Progenitor cell of endocrine pancreas (in vitro differentiated cells): ENCODE measurements at regions not wholly inside any gene's neighbourhood (a gene's known extent, or its start where the extent isn't known, plus 50 kb on each side); places are given as distances from the start of the nearest gene placed in this dataset.

ENCODE experiments used
- DNase-seq: peaks from one replicate; pipeline ENCODE4 v3.0.0; 2021; ENCODE audit warnings: low spot score; ENCODE audit not compliant: unreplicated experiment
- H3K27ac Mint-ChIP-seq: 2 replicates; pipeline ENCODE4 v1.8.0; 2021; ENCODE audit warnings: mild to moderate bottlenecking, moderate library complexity, mixed read lengths
- H3K27me3 Mint-ChIP-seq: 2 replicates; pipeline ENCODE4 v1.8.0; 2021; ENCODE audit warnings: mixed read lengths
- H3K36me3 Mint-ChIP-seq: 2 replicates; pipeline ENCODE4 v1.8.0; 2022; ENCODE audit warnings: mixed read lengths; ENCODE audit not compliant: insufficient read depth
- H3K4me1 Mint-ChIP-seq: 2 replicates; pipeline ENCODE4 v1.8.0; 2021; ENCODE audit warnings: low read depth, mixed read lengths
- H3K4me3 Mint-ChIP-seq: 2 replicates; pipeline ENCODE4 v1.8.0; 2021; ENCODE audit warnings: low read depth, mild to moderate bottlenecking, moderate library complexity, mixed read lengths
- H3K9me3 Mint-ChIP-seq: 2 replicates; pipeline ENCODE4 v1.8.0; 2021; ENCODE audit warnings: low read depth, mixed read lengths
- TF ChIP-seq, protein P1 (sequence below): fragments of 200-600 bp; sonication (generic); IDR thresholded peaks from one replicate; pipeline ENCODE4 v1.5.0; 2021; ENCODE audit warnings: antibody characterized with exemption, mild to moderate bottlenecking; ENCODE audit not compliant: unreplicated experiment

DNA sequence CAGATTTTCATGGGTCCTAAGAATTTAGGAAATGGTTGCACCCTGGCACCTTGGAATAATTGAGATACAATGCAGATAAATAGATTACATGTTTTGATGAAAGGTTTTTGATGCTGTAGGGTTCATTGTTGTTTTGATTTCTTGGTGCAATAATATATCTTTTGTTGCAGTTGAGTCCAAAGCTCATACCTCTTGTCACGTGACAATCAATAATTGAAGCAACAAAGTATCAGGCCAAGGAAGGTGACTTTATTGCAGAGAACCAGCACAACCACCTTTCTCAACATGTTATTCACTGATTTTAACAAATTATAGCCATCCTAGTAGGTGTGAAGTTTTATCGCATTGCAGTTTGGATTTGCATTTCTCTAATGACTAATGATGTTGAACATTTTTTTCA, 285.5 kb upstream of the SLCO3A1 start:
- Mint-ChIP-seq H3K27ac (no peak overlapping the region), H3K4me1 (peaks cover 3% of the 10 kb centered on the region), H3K36me3 (no peaks in the 10 kb centered on the region), H3K9me3 (peaks cover 2% of the 10 kb centered on the region), H3K27me3 (peaks cover 2% of the 10 kb centered on the region), H3K4me3 (no peak overlapping the region)
- no peak for DNase-seq
- TF ChIP-seq, protein P1, sequence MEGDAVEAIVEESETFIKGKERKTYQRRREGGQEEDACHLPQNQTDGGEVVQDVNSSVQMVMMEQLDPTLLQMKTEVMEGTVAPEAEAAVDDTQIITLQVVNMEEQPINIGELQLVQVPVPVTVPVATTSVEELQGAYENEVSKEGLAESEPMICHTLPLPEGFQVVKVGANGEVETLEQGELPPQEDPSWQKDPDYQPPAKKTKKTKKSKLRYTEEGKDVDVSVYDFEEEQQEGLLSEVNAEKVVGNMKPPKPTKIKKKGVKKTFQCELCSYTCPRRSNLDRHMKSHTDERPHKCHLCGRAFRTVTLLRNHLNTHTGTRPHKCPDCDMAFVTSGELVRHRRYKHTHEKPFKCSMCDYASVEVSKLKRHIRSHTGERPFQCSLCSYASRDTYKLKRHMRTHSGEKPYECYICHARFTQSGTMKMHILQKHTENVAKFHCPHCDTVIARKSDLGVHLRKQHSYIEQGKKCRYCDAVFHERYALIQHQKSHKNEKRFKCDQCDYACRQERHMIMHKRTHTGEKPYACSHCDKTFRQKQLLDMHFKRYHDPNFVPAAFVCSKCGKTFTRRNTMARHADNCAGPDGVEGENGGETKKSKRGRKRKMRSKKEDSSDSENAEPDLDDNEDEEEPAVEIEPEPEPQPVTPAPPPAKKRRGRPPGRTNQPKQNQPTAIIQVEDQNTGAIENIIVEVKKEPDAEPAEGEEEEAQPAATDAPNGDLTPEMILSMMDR, result no peak

DNA sequence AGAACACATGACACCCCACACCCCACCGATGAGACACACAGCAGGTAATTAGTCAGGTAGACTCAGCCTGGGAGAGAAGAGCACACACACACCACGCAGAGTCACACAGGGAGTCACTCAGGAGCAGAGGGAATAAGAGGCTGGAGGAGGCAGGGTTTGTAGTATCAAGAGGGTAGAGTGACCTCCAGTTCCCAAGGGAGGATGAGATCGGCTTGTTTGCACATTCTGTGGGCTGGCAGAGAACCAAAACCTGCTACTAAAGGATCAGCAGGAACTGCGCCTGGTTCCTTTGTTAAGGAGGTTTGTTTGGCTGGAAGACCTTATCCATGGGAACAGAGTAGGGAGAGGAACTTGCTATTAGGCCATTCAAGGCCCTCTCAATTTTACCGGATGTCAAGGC, 281.4 kb upstream of the SLCO3A1 start:
- H3K27ac Mint-ChIP-seq, result peak overlapping the region; percentile 84
- no peak overlapping the region for H3K4me3 Mint-ChIP-seq
- H3K4me1 Mint-ChIP-seq, result peaks cover 3% of the 10 kb centered on the region
- no peak for DNase-seq
- H3K9me3 Mint-ChIP-seq, result peaks cover 2% of the 10 kb centered on the region
- no peaks in the 10 kb centered on the region for H3K36me3 Mint-ChIP-seq
- no peaks in the 10 kb centered on the region for H3K27me3 Mint-ChIP-seq
- TF ChIP-seq, protein P1, result no peak

DNA sequence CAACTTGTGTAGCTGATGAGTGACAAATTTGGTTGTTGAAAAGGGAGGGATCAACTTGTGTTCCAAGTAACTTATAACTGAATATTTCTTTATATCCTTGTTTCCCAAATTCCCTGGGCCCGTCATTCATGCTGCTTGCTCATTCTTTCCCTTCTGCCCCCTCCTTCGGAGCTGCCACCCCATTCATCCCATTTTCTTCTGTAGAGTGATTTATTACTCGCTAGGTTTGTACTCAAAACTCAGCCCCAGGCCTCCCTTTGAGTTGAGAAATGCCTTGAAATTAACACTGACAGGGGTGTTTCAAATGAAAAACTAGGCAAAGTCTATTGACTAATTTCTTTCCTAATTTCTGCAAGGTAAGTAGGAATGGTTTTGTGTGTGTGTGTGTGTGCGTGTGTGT, 277.4 kb upstream of the SLCO3A1 start:
- H3K4me3 Mint-ChIP-seq, result no peak overlapping the region
- TF ChIP-seq, protein P1, result no peak
- H3K27ac Mint-ChIP-seq, result no peak overlapping the region
- H3K27me3 Mint-ChIP-seq, result no peaks in the 10 kb centered on the region
- peaks cover 3% of the 10 kb centered on the region for H3K9me3 Mint-ChIP-seq
- no peaks in the 10 kb centered on the region for H3K36me3 Mint-ChIP-seq
- no peaks in the 10 kb centered on the region for H3K4me1 Mint-ChIP-seq
- DNase-seq, result no peak

DNA sequence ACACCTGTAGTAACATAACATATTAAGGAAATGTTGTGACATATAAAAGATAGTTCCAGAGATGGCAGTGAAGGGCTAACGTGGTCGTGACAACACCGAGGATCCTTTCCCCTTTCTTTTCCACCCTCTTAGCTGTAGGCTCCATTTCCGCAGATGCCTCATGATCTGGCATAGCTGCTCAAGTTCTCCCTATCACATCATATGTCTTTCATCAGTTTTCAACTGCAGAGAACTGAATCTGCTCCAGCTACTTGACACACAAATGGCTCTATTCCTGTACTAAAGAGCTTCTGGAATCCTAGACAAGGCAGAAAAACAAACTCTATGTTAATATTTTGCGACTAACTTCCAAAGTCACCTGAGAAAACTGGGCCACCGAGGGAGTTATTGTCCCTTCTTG, 275.0 kb upstream of the SLCO3A1 start:
- no peak for DNase-seq
- TF ChIP-seq, protein P1, result no peak
- H3K27me3 Mint-ChIP-seq, result peaks cover 2% of the 10 kb centered on the region

DNA sequence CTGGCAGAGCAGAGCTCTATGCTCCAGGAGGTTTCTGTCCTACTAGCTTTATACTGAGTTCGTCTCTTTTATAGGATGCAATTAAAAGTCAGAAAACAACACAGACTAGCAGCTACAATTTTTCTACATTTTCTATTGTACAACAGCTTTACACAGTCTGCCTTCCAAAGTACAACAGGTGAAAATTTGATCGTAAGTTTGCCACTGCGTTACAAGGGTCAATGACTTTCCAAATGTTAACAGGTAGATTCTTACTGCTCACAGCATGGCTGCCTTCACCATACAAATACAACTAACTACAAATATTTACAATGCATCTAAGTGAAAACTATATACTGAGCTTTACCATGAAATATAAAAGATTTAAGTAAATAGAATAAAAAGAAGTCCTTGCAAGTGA, 268.6 kb upstream of the SLCO3A1 start:
- H3K4me3 Mint-ChIP-seq, result no peak overlapping the region
- peaks cover 4% of the 10 kb centered on the region for H3K27me3 Mint-ChIP-seq
- no peaks in the 10 kb centered on the region for H3K36me3 Mint-ChIP-seq
- H3K9me3 Mint-ChIP-seq, result peaks cover 3% of the 10 kb centered on the region
- no peak for DNase-seq
- H3K4me1 Mint-ChIP-seq, result no peaks in the 10 kb centered on the region
- TF ChIP-seq, protein P1, result no peak
- H3K27ac Mint-ChIP-seq, result no peak overlapping the region

More for the DNA sequence above, 275.0 kb upstream of the SLCO3A1 start:
- Mint-ChIP-seq H3K36me3 (no peaks in the 10 kb centered on the region), H3K27ac (no peak overlapping the region), H3K4me1 (no peaks in the 10 kb centered on the region), H3K4me3 (no peak overlapping the region), H3K9me3 (peaks cover 5% of the 10 kb centered on the region)
